H1 (cell line): ENCODE measurements at regions not wholly inside any gene's neighbourhood (a gene's known extent, or its start where the extent isn't known, plus 50 kb on each side); places are given as distances from the start of the nearest gene placed in this dataset.

Source experiments
- NRF1 ChIP-seq: IDR thresholded peaks from 2 replicates; pipeline ENCODE4 v1.6.1; 2011; ENCODE audit warnings: mild to moderate bottlenecking, low read depth, low read length, improper control_type of control experiment
- SAP30 ChIP-seq: fragments of 300-600 bp; sonication (generic); IDR thresholded peaks from 2 replicates; pipeline ENCODE4 v1.7.1; 2012; ENCODE audit warnings: low read length, moderate library complexity, mild to moderate bottlenecking, inconsistent platforms; ENCODE audit not compliant: insufficient read depth, insufficient replicate concordance
- SIRT6 ChIP-seq: IDR thresholded peaks from one replicate; pipeline ENCODE4 v1.7.1; 2012; ENCODE audit warnings: low read length, inconsistent platforms

GRCh38 chrX:40298069-40298468 is 200.3 kb upstream of the BCOR start (continued):
- TF ChIP-seq SAP30 (no peak), NRF1 (no peak), SIRT6 (no peak)
